IMR-90 (cell line): ENCODE measurements at regions not wholly inside any gene's neighbourhood (a gene's known extent, or its start where the extent isn't known, plus 50 kb on each side); places are given as distances from the start of the nearest gene placed in this dataset.

Experiments used
- ATAC-seq: fragments of 200-7000 bp; cut with Tn5 transposase; 2 replicates; pipeline ENCODE4 v1.9.1; 2020; ENCODE audit warnings: low read depth, mild to moderate bottlenecking, moderate library complexity
- BruUV-seq: library from RNA; stranded (reverse); fragments of 400-500 nt; replicated peaks from 2 replicates; lab custom pipeline; 2021; lab: Mats Ljungman, UMichigan
- CTCF ChIA-PET: fragments of 300-600 bp; formaldehyde crosslinking; extraction: SDS; loops from one replicate; lab custom pipeline; 2021; ENCODE audit warnings: antibody characterized with exemption; lab: Yijun Ruan, JAX
- POLR2A ChIA-PET: fragments of 300-600 bp; sonication (Branson Sonifier 250); formaldehyde crosslinking; loops from one replicate; lab custom pipeline; 2022; ENCODE audit warnings: antibody characterized with exemption; ENCODE audit not compliant: unreplicated experiment; lab: Charles Lee
- DNase-seq: peaks from one replicate; pipeline ENCODE4 v3.0.0; 2013
- H2AFZ ChIP-seq: replicated peaks from 2 replicates; pipeline ENCODE3; 2013; ENCODE audit warnings: low read length, mild to moderate bottlenecking; ENCODE audit not compliant: poor library complexity
- H2AK5ac ChIP-seq: 2 replicates; pipeline ENCODE4 v1.6.1; 2013; ENCODE audit warnings: low read depth, low read length, inconsistent platforms
- H2AK9ac ChIP-seq: replicated peaks from 2 replicates; pipeline ENCODE3; 2013; ENCODE audit warnings: mild to moderate bottlenecking, low read depth, low read length, moderate library complexity; ENCODE audit not compliant: poor library complexity
- H2BK120ac ChIP-seq: 2 replicates; pipeline ENCODE4 v1.6.1; 2013; ENCODE audit warnings: low read depth, low read length, inconsistent platforms
- H2BK15ac ChIP-seq: 3 replicates; pipeline ENCODE4 v1.6.1; 2013; ENCODE audit warnings: low read depth, low read length, inconsistent platforms
- H2BK20ac ChIP-seq: 2 replicates; pipeline ENCODE4 v1.6.1; 2013; ENCODE audit warnings: low read depth, mild to moderate bottlenecking, inconsistent platforms, low read length, moderate library complexity
- H2BK5ac ChIP-seq: 2 replicates; pipeline ENCODE4 v1.6.1; 2013; ENCODE audit warnings: mild to moderate bottlenecking, low read depth, low read length, inconsistent platforms; ENCODE audit not compliant: poor library complexity, severe bottlenecking
- H3K14ac ChIP-seq: replicated peaks from 2 replicates; pipeline ENCODE4 v1.6.1; 2013; ENCODE audit warnings: low read depth, low read length, inconsistent platforms
- H3K18ac ChIP-seq: 2 replicates; pipeline ENCODE4 v1.6.1; 2013; ENCODE audit warnings: low read depth, low read length, control low read depth
- H3K23ac ChIP-seq: 2 replicates; pipeline ENCODE4 v1.6.1; 2013; ENCODE audit warnings: low read depth, low read length, inconsistent platforms
- H3K27ac ChIP-seq: 2 replicates; pipeline ENCODE4 v1.5.1; 2013; ENCODE audit warnings: mild to moderate bottlenecking, control low read depth, low read length; ENCODE audit not compliant: insufficient read depth
- H3K27me3 ChIP-seq: 2 replicates; pipeline ENCODE4 v1.6.1; 2013; ENCODE audit warnings: low read length; ENCODE audit not compliant: control insufficient read depth, insufficient read depth
- H3K36me3 ChIP-seq: 2 replicates; pipeline ENCODE4 v1.6.1; 2013; ENCODE audit warnings: low read length, mixed read lengths; ENCODE audit not compliant: control insufficient read depth, insufficient read depth
- H3K4ac ChIP-seq: 2 replicates; pipeline ENCODE4 v1.6.1; 2013; ENCODE audit warnings: low read depth, low read length, inconsistent platforms
- H3K4me1 ChIP-seq: 2 replicates; pipeline ENCODE4 v1.6.1; 2013; ENCODE audit warnings: low read length, mixed read lengths; ENCODE audit not compliant: control insufficient read depth, insufficient read depth
- H3K4me2 ChIP-seq: 2 replicates; pipeline ENCODE4 v1.6.1; 2013; ENCODE audit warnings: low read depth, mild to moderate bottlenecking, control low read depth, low read length, moderate library complexity
- H3K4me3 ChIP-seq: 2 replicates; pipeline ENCODE4 v1.5.1; 2013; ENCODE audit warnings: low read depth, mild to moderate bottlenecking, control low read depth, low read length, moderate library complexity; ENCODE audit not compliant: insufficient read depth
- H3K56ac ChIP-seq: 2 replicates; pipeline ENCODE4 v1.6.1; 2013; ENCODE audit warnings: low read length, inconsistent platforms; ENCODE audit not compliant: insufficient read depth; ENCODE audit errors: extremely low read depth
- H3K79me1 ChIP-seq, 2 experiments: 2 replicates each; pipeline ENCODE4 v1.6.1; 2013; ENCODE audit warnings: low read length in 2 of 2, inconsistent platforms in 1 of 2, low read depth in 1 of 2
- H3K9ac ChIP-seq: 2 replicates; pipeline ENCODE4 v1.6.1; 2013; ENCODE audit warnings: low read depth, low read length, control low read depth
- H3K9me1 ChIP-seq: 2 replicates; pipeline ENCODE4 v1.6.1; 2013; ENCODE audit warnings: low read length, inconsistent platforms; ENCODE audit not compliant: insufficient read depth
- H3K9me3 ChIP-seq: 2 replicates; pipeline ENCODE4 v1.6.1; 2013; ENCODE audit warnings: low read length; ENCODE audit not compliant: control insufficient read depth, insufficient read depth
- H4K20me1 ChIP-seq: 2 replicates; pipeline ENCODE4 v1.6.1; 2013; ENCODE audit warnings: low read length, inconsistent platforms; ENCODE audit not compliant: insufficient read depth
- H4K5ac ChIP-seq: 2 replicates; pipeline ENCODE4 v1.6.1; 2013; ENCODE audit warnings: mild to moderate bottlenecking, low read depth, low read length, control low read depth
- H4K8ac ChIP-seq, 2 experiments: 2 replicates each; pipeline ENCODE4 v1.6.1; 2013; ENCODE audit warnings: low read depth in 2 of 2, low read length in 2 of 2, control low read depth in 1 of 2, inconsistent platforms in 1 of 2
- H4K91ac ChIP-seq: 2 replicates; pipeline ENCODE4 v1.6.1; 2013; ENCODE audit warnings: low read depth, low read length, inconsistent platforms; ENCODE audit not compliant: insufficient read depth
- ELK1 ChIP-seq: fragments of 150-350 bp; IDR thresholded peaks from 2 replicates; pipeline ENCODE4 v1.6.1; 2016; ENCODE audit warnings: low read depth, mild to moderate bottlenecking, low read length, moderate library complexity, borderline replicate concordance
- FOS ChIP-seq: fragments of 150-350 bp; IDR thresholded peaks from 2 replicates; pipeline ENCODE4 v1.6.1; 2016; ENCODE audit warnings: low read depth, low read length
- MAFK ChIP-seq: IDR thresholded peaks from 2 replicates; pipeline ENCODE4 v1.6.1; 2012; ENCODE audit warnings: low read depth, low read length, improper control_type of control experiment
- MXI1 ChIP-seq: IDR thresholded peaks from 2 replicates; pipeline ENCODE4 v1.6.1; 2012; ENCODE audit warnings: low read depth, mild to moderate bottlenecking, low read length, moderate library complexity, borderline replicate concordance
- POLR2A ChIP-seq: IDR thresholded peaks from 2 replicates; pipeline ENCODE4 v1.6.1; 2012; ENCODE audit warnings: mild to moderate bottlenecking, low read depth, low read length
- RAD21 ChIP-seq: IDR thresholded peaks from 2 replicates; pipeline ENCODE4 v1.6.1; 2012; ENCODE audit warnings: low read length, improper control_type of control experiment
- RCOR1 ChIP-seq: IDR thresholded peaks from 2 replicates; pipeline ENCODE4 v1.6.1; 2012; ENCODE audit warnings: mild to moderate bottlenecking, low read length, improper control_type of control experiment; ENCODE audit not compliant: insufficient replicate concordance
- RFX5 ChIP-seq: IDR thresholded peaks from 2 replicates; pipeline ENCODE4 v1.8.0; 2012; ENCODE audit warnings: low read depth, mild to moderate bottlenecking, low read length, moderate library complexity
- WGBS, 2 experiments: methylation state at CpG; one replicate each; pipeline versions ENCODE4 v1.1.5 to v1.1.7; 2013; ENCODE audit warnings: missing lambda C conversion rate in 2 of 2; ENCODE audit not compliant: insufficient read length in 1 of 2; ENCODE audit errors: extremely low coverage in 2 of 2; 5-methylcytosine and 5-hydroxymethylcytosine counted together
- dilution Hi-C: fragments of 300-500 bp; cut with HindIII; formaldehyde crosslinking; loops from one replicate; pipeline ENCODE4 v1.14.3; 2018; ENCODE audit warnings: low sequenced_read_pairs; ENCODE audit not compliant: unreplicated experiment
- in situ Hi-C: fragments of 300-500 bp; cut with MboI; formaldehyde crosslinking; loops from 3 replicates; pipeline ENCODE4 v1.14.3; 2019; ENCODE audit warnings: low sequenced_read_pairs, inconsistent platforms, mixed read lengths
- intact Hi-C: fragments of 100-400 bp; cut with micrococcal nuclease; formaldehyde crosslinking; loops from 2 replicates; pipeline ENCODE4 v1.10.0; 2022

DNA sequence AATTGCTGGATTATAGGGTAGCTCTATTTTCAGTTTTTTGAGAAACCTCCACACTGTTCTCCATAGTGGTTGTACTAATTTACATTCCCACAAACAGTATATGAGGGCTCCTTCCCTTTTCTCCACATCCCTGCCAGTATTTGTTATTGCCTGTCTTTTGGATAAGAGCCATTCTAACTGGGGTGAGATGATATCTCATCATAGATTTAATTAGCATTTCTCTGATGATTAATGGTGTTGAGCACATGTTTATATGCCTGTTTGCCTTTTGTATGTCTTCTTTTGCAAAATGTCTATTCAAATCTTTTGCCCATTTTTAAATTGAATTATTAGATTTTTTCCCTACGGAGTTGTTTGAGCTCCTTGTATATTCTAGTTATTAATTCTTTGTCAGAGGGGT lies 385.3 kb downstream of the CCER1 start:
- no peak overlapping the region for H3K4ac ChIP-seq
- no TSS peak for BruUV-seq

More for the DNA sequence above, 385.3 kb downstream of the CCER1 start:
- Histone ChIP-seq H4K20me1 (no peaks in the 10 kb centered on the region), H2AK9ac (no peak overlapping the region), H3K18ac (no peak overlapping the region), H3K4me1 (no peaks in the 10 kb centered on the region), H3K27ac (no peak overlapping the region), H3K14ac (no peak overlapping the region), H4K8ac (no peak overlapping the region), H3K56ac (no peak overlapping the region), H3K4me2 (no peak overlapping the region), H2BK15ac (no peak overlapping the region), H3K23ac (no peak overlapping the region), H2BK120ac (no peak overlapping the region), H3K9me1 (no peaks in the 10 kb centered on the region), H2AFZ (no peak overlapping the region), H2AK5ac (no peak overlapping the region), H2BK20ac (no peak overlapping the region), H4K91ac (no peak overlapping the region), H3K79me1 (no peaks in the 10 kb centered on the region), H3K9ac (no peak overlapping the region), H3K36me3 (no peaks in the 10 kb centered on the region), H3K4me3 (no peak overlapping the region), H4K5ac (no peak overlapping the region), H2BK5ac (no peak overlapping the region), H3K27me3 (no peaks in the 10 kb centered on the region), H3K9me3 (no peaks in the 10 kb centered on the region; the same call in none of the 2 replicates)
- no peak for TF ChIP-seq RAD21
- no peak for TF ChIP-seq RFX5
- no peak for TF ChIP-seq FOS
- no peak for TF ChIP-seq ELK1
- no peak for TF ChIP-seq RCOR1
- no peak for TF ChIP-seq POLR2A
- TF ChIP-seq MAFK: no peak
- no peak for TF ChIP-seq MXI1
- ChIA-PET CTCF (no interaction called here), POLR2A (no interaction called here)
- dilution Hi-C loops: no loop called here
- intact Hi-C loops: no loop called here
- DNase-seq (no peak), ATAC-seq (no peak)
- in situ Hi-C loops: no loop called here
- no CpG with 5 or more reads among the region's 1 CpG for WGBS, 2 experiments
